Endothelial cell of umbilical vein (primary cell): ENCODE measurements at regions not wholly inside any gene's neighbourhood (a gene's known extent, or its start where the extent isn't known, plus 50 kb on each side); places are given as distances from the start of the nearest gene placed in this dataset.

Experiments
- BruUV-seq: library from RNA; stranded (reverse); fragments of 400-500 nt; replicated peaks from 2 replicates; lab custom pipeline; 2021; lab: Mats Ljungman, UMichigan
- CTCF ChIA-PET: fragments of 300-600, 350-600 bp; sonication (Branson Sonifier 250); formaldehyde crosslinking; loops from one replicate; lab custom pipeline; 2021; ENCODE audit warnings: antibody characterized with exemption, inconsistent platforms; lab: Charles Lee
- POLR2A ChIA-PET: fragments of 300-600, 350-600 bp; sonication (Branson Sonifier 250); formaldehyde crosslinking; loops from one replicate; lab custom pipeline; 2021; ENCODE audit warnings: antibody characterized with exemption, inconsistent platforms; lab: Charles Lee
- DNase-seq: peaks from one replicate; pipeline ENCODE4 v3.0.0-alpha.2; 2011; ENCODE audit warnings: low read depth, low spot score
- FAIRE-seq: peaks from 2 replicates; lab custom pipeline; 2011; peaks lifted over from hg19 to GRCh38; lab: Jason Lieb, UNC
- H2AFZ ChIP-seq: 2 replicates; pipeline ENCODE4 v1.6.0; 2012; ENCODE audit warnings: low read depth, low read length, control low read depth, inconsistent platforms
- H3K27ac ChIP-seq: 2 replicates; pipeline ENCODE4 v1.5.1; 2011; ENCODE audit warnings: low read depth, mild to moderate bottlenecking, control low read depth, low read length, moderate library complexity; ENCODE audit not compliant: insufficient read depth
- H3K27me3 ChIP-seq, 2 experiments: 2 replicates each; pipeline versions ENCODE4 v1.6.0 to v1.6.1; 2011; ENCODE audit warnings: low read length in 2 of 2, mixed read lengths in 1 of 2; ENCODE audit not compliant: control insufficient read depth in 2 of 2, insufficient read depth in 2 of 2
- H3K36me3 ChIP-seq, 2 experiments: 2 replicates in 1 of 2; 3 replicates in 1 of 2; pipeline ENCODE4 v1.5.1; 2011; ENCODE audit warnings: low read length in 2 of 2, mild to moderate bottlenecking in 1 of 2, moderate library complexity in 1 of 2; ENCODE audit not compliant: control insufficient read depth in 2 of 2, insufficient read depth in 2 of 2; ENCODE audit errors: extremely low read depth in 1 of 2
- H3K4me1 ChIP-seq: 3 replicates; pipeline ENCODE4 v1.5.1; 2011; ENCODE audit warnings: mild to moderate bottlenecking, low read length; ENCODE audit not compliant: control insufficient read depth, insufficient read depth; ENCODE audit errors: extremely low read depth
- H3K4me2 ChIP-seq: 2 replicates; pipeline ENCODE4 v1.6.1; 2011; ENCODE audit warnings: low read length, control low read depth, mixed read lengths; ENCODE audit not compliant: insufficient read depth
- H3K4me3 ChIP-seq, 3 experiments: fragments of 200-600 bp in 1 of 3; sonication (generic), shearing (Covaris generic) in 1 of 3; replicated peaks in 1 of 3; 2 replicates each; pipeline ENCODE4 v1.5.1; 2011 to 2016; ENCODE audit warnings: control low read depth in 3 of 3, low read length in 3 of 3, mild to moderate bottlenecking in 2 of 3, inconsistent platforms in 1 of 3, low read depth in 1 of 3, moderate library complexity in 1 of 3; ENCODE audit not compliant: insufficient read depth in 1 of 3
- H3K79me2 ChIP-seq: 2 replicates; pipeline ENCODE4 v1.6.0; 2012; ENCODE audit warnings: low read length, inconsistent platforms; ENCODE audit not compliant: control insufficient read depth, insufficient read depth
- H3K9ac ChIP-seq: replicated peaks from 2 replicates; pipeline ENCODE3; 2011; ENCODE audit warnings: low read length, control low read depth; ENCODE audit not compliant: insufficient read depth; ENCODE audit errors: extremely low read depth
- H3K9me1 ChIP-seq: replicated peaks from 3 replicates; pipeline ENCODE4 v1.6.0; 2011; ENCODE audit warnings: mild to moderate bottlenecking, low read length; ENCODE audit not compliant: control insufficient read depth, insufficient read depth; ENCODE audit errors: extremely low read depth
- H3K9me3 ChIP-seq: replicated peaks from 2 replicates; pipeline ENCODE4 v1.5.1; 2012; ENCODE audit warnings: low read length, inconsistent platforms; ENCODE audit not compliant: control insufficient read depth, insufficient read depth
- H4K20me1 ChIP-seq: replicated peaks from 2 replicates; pipeline ENCODE3; 2011; ENCODE audit warnings: mild to moderate bottlenecking, low read length; ENCODE audit not compliant: control insufficient read depth, insufficient read depth; ENCODE audit errors: extremely low read depth
- CTCF ChIP-seq, 2 donors: IDR thresholded peaks; 1 replicate in 1 of 2; 2 replicates in 1 of 2; pipeline ENCODE4 v1.5.1; 2011; ENCODE audit warnings: low read length in 2 of 2, mild to moderate bottlenecking in 2 of 2, moderate library complexity in 2 of 2, control low read depth in 1 of 2, inconsistent platforms in 1 of 2, low read depth in 1 of 2; ENCODE audit not compliant: insufficient read depth in 1 of 2; ENCODE audit errors: extremely low read depth in 1 of 2
- EZH2 ChIP-seq: IDR thresholded peaks from 2 replicates; pipeline ENCODE4 v1.6.1; 2012; ENCODE audit warnings: borderline replicate concordance, low read depth, mild to moderate bottlenecking, moderate library complexity, low read length, inconsistent platforms; ENCODE audit not compliant: severe bottlenecking
- FOS ChIP-seq: IDR thresholded peaks from 2 replicates; pipeline ENCODE4 v1.6.1; 2011; ENCODE audit warnings: mild to moderate bottlenecking, low read length, moderate library complexity, borderline replicate concordance; ENCODE audit not compliant: insufficient read depth
- GATA2 ChIP-seq: IDR thresholded peaks from 2 replicates; pipeline ENCODE4 v1.7.0; 2011; ENCODE audit warnings: low read depth, mild to moderate bottlenecking, moderate library complexity, mixed read lengths, low read length; ENCODE audit not compliant: insufficient read length, insufficient read depth
- JUN ChIP-seq: IDR thresholded peaks from 2 replicates; pipeline ENCODE4 v1.6.1; 2011; ENCODE audit warnings: borderline replicate concordance, low read depth; ENCODE audit not compliant: insufficient read length, insufficient read depth
- MAX ChIP-seq: IDR thresholded peaks from 2 replicates; pipeline ENCODE4 v1.6.1; 2011; ENCODE audit not compliant: insufficient read depth, insufficient read length
- MYC ChIP-seq: IDR thresholded peaks from one replicate; pipeline ENCODE4 v1.6.1; 2011; ENCODE audit warnings: mild to moderate bottlenecking, low read depth, low read length
- POLR2A ChIP-seq: IDR thresholded peaks from 2 replicates; pipeline ENCODE4 v1.6.1; 2012; ENCODE audit warnings: low read depth, mild to moderate bottlenecking, control low read depth, low read length
- POLR2AphosphoS5 ChIP-seq: IDR thresholded peaks from 2 replicates; pipeline ENCODE4 v1.6.1; 2012; ENCODE audit warnings: low read depth, mild to moderate bottlenecking, control low read depth, low read length, moderate library complexity; ENCODE audit not compliant: insufficient read depth
- dilution Hi-C: fragments of 300-500 bp; cut with MboI; formaldehyde crosslinking; loops from one replicate; pipeline ENCODE4 v1.15.0; 2019; ENCODE audit warnings: low sequenced_read_pairs; ENCODE audit not compliant: extremely low pct_ligation_motif_present
- intact Hi-C: fragments of 100-400 bp; cut with micrococcal nuclease; formaldehyde crosslinking; loops from one replicate; pipeline ENCODE4 v1.10.0; 2022

- H3K9me1 ChIP-seq: no peaks in the 10 kb centered on the region
- DNase-seq: no peak
- BruUV-seq: no TSS peak
- H3K4me1 ChIP-seq: no peaks in the 10 kb centered on the region
- no peak overlapping the region for H3K4me2 ChIP-seq
- H3K9me3 ChIP-seq: no peaks in the 10 kb centered on the region
- H3K27ac ChIP-seq: no peak overlapping the region
- CTCF ChIA-PET: interaction anchor here (0.6 to 2.7 kb wide), 12 partner anchors 10 to 513 kb away, joined by 3 to 28 read pairs (median 4); no protein-coding TSS in a partner anchor
- H3K4me3 ChIP-seq: no peak overlapping the region
- H2AFZ ChIP-seq: no peak overlapping the region
- TF ChIP-seq CTCF (IDR thresholded peaks at IDR 0.05; ENCODE audit: extremely low read depth in 1 of 2, insufficient read depth in 1 of 2, low read depth in 1 of 2, low read length in 2 of 2) (no peak), POLR2AphosphoS5 (no peak), FOS (no peak), MYC (no peak), GATA2 (no peak), MAX (no peak), JUN (no peak), EZH2 (no peak), POLR2A (no peak)
- H3K9ac ChIP-seq: no peak overlapping the region
- H3K79me2 ChIP-seq: no peaks in the 10 kb centered on the region
- no peak for FAIRE-seq
- POLR2A ChIA-PET: no interaction called here
- dilution Hi-C loops (loop anchor here (25.0 kb wide), 1 partner anchor 103 kb away; no protein-coding TSS in a partner anchor), intact Hi-C loops (no loop called here)
- peaks cover 0 to 4% of the 10 kb centered on the region in 2 experiments for H3K27me3 ChIP-seq
- H3K36me3 ChIP-seq: no peaks in the 10 kb centered on the region
- H4K20me1 ChIP-seq: no peaks in the 10 kb centered on the region
Measured at GRCh38 chr7:106165337-106165736, 53.2 kb upstream of the SYPL1 start.
